Prostate gland (tissue), 2 donors: ENCODE measurements at regions not wholly inside any gene's neighbourhood (a gene's known extent, or its start where the extent isn't known, plus 50 kb on each side); places are given as distances from the start of the nearest gene placed in this dataset.

ENCODE experiments used
- DNase-seq: peaks from one replicate; pipeline ENCODE4 v3.0.0-alpha.2; 2019; ENCODE audit warnings: low spot score
- H3K27ac ChIP-seq, 2 donors: fragments of 200-600 bp; sonication (generic); 2 replicates each; pipeline ENCODE4 v1.5.1; 2017 to 2019
- H3K27me3 ChIP-seq: fragments of 200-600 bp; sonication (generic); replicated peaks from 2 replicates; pipeline ENCODE4 v1.5.1; 2019; ENCODE audit not compliant: insufficient read depth
- H3K36me3 ChIP-seq, 2 donors: fragments of 200-600 bp; sonication (generic); 1 replicate in 1 of 2; 2 replicates in 1 of 2; pipeline versions ENCODE4 v1.5.1 to v1.8.1; 2017 to 2019
- H3K4me1 ChIP-seq: fragments of 200-600 bp; sonication (generic); replicated peaks from 2 replicates; pipeline ENCODE4 v1.5.1; 2019
- H3K4me3 ChIP-seq, 2 donors: fragments of 200-600 bp; sonication (generic); 2 replicates each; pipeline ENCODE4 v1.5.1; 2017 to 2019
- H3K9me3 ChIP-seq: fragments of 200-600 bp; sonication (generic); 2 replicates; pipeline ENCODE4 v1.5.1; 2017
- CTCF ChIP-seq, 4 experiments: fragments of 200-600 bp in 2 of 4; fragments of 450-650 bp in 2 of 4; sonication (generic) in 2 of 4; IDR thresholded peaks; 1 replicate in 3 of 4; 2 replicates in 1 of 4; pipeline ENCODE4 v1.5.1; 2016 to 2019; ENCODE audit warnings: antibody characterized with exemption in 4 of 4, mild to moderate bottlenecking in 2 of 4, moderate library complexity in 2 of 4
- POLR2A ChIP-seq: fragments of 450-650 bp; IDR thresholded peaks from one replicate; pipeline ENCODE4 v1.6.1; 2016; ENCODE audit warnings: antibody characterized with exemption, mild to moderate bottlenecking
- POLR2AphosphoS5 ChIP-seq: sonication (generic); formaldehyde crosslinking; IDR thresholded peaks from one replicate; pipeline ENCODE4 v1.6.1; 2017; ENCODE audit warnings: antibody characterized with exemption
- WGBS: methylation state at CpG from one replicate; pipeline ENCODE4 v1.1.5; 2018; 5-methylcytosine and 5-hydroxymethylcytosine counted together
- intact Hi-C: fragments of 100-400 bp; cut with DNase I; formaldehyde crosslinking; loops from one replicate; pipeline ENCODE4 v1.14.2; 2022

- H3K36me3 ChIP-seq: no peaks in the 10 kb centered on the region
- no peak overlapping the region for H3K4me3 ChIP-seq
- intact Hi-C loops: no loop called here
- H3K9me3 ChIP-seq: no peaks in the 10 kb centered on the region
- no peak for TF ChIP-seq CTCF (IDR thresholded peaks at IDR 0.05)
- H3K27ac ChIP-seq: no peak overlapping the region
- 87% methylated on average over 4 of the region's 4 CpGs for WGBS
- DNase-seq: no peak
- H3K4me1 ChIP-seq: no peaks in the 10 kb centered on the region
- no peaks in the 10 kb centered on the region for H3K27me3 ChIP-seq
Measured at GRCh38 chr4:133868856-133869255, 332.7 kb downstream of the PABPC4L start.

GRCh38 chr4:133866328-133866699 lies 335.3 kb downstream of the PABPC4L start:
- no peak for DNase-seq
- 44% methylated on average over 2 of the region's 2 CpGs for WGBS
- Histone ChIP-seq H3K4me3 (no peak overlapping the region), H3K36me3 (no peaks in the 10 kb centered on the region), H3K27ac (no peak overlapping the region), H3K9me3 (no peaks in the 10 kb centered on the region), H3K27me3 (no peaks in the 10 kb centered on the region), H3K4me1 (no peaks in the 10 kb centered on the region)
- no peak for TF ChIP-seq CTCF (IDR thresholded peaks at IDR 0.05)
- no peak for TF ChIP-seq POLR2A
- TF ChIP-seq POLR2AphosphoS5: no peak
- intact Hi-C loops: no loop called here

GRCh38 chr4:133865612-133866327 lies 335.8 kb downstream of the PABPC4L start:
- Histone ChIP-seq H3K27ac (no peak overlapping the region), H3K27me3 (no peaks in the 10 kb centered on the region), H3K4me1 (no peaks in the 10 kb centered on the region), H3K9me3 (no peaks in the 10 kb centered on the region), H3K4me3 (no peak overlapping the region), H3K36me3 (no peaks in the 10 kb centered on the region)
- 86% methylated on average over 1 of the region's 1 CpG for WGBS
- no peak for DNase-seq
- intact Hi-C loops: no loop called here
- TF ChIP-seq POLR2A (no peak), CTCF (IDR thresholded peaks at IDR 0.05) (no peak), POLR2AphosphoS5 (no peak)

GRCh38 chr4:133863153-133863552 lies 338.4 kb downstream of the PABPC4L start:
- Histone ChIP-seq H3K36me3 (no peaks in the 10 kb centered on the region), H3K27me3 (no peaks in the 10 kb centered on the region), H3K27ac (no peak overlapping the region), H3K9me3 (no peaks in the 10 kb centered on the region), H3K4me1 (no peaks in the 10 kb centered on the region), H3K4me3 (no peak overlapping the region)
- intact Hi-C loops: no loop called here
- 93% methylated on average over 3 of the region's 3 CpGs for WGBS
- no peak for DNase-seq
- TF ChIP-seq POLR2A (no peak), CTCF (IDR thresholded peaks at IDR 0.05) (no peak), POLR2AphosphoS5 (no peak)

GRCh38 chr4:133856731-133857355 lies 344.7 kb downstream of the PABPC4L start:
- no peak for TF ChIP-seq CTCF (IDR thresholded peaks at IDR 0.05)
- no peak for TF ChIP-seq POLR2AphosphoS5
- TF ChIP-seq POLR2A: no peak
- Histone ChIP-seq H3K9me3 (no peaks in the 10 kb centered on the region), H3K36me3 (no peaks in the 10 kb centered on the region), H3K27ac (no peak overlapping the region), H3K4me3 (no peak overlapping the region), H3K27me3 (no peaks in the 10 kb centered on the region), H3K4me1 (no peaks in the 10 kb centered on the region)
- intact Hi-C loops: no loop called here
- no peak for DNase-seq
